Esophagus muscularis mucosa (tissue), 4 donors: ENCODE measurements at regions not wholly inside any gene's neighbourhood (a gene's known extent, or its start where the extent isn't known, plus 50 kb on each side); places are given as distances from the start of the nearest gene placed in this dataset.

ENCODE experiments used
- EP300 ChIP-seq: sonication (generic); formaldehyde crosslinking; IDR thresholded peaks from one replicate; pipeline ENCODE4 v1.6.1; 2017; ENCODE audit warnings: antibody characterized with exemption
- POLR2A ChIP-seq: fragments of 450-650 bp; IDR thresholded peaks from one replicate; pipeline ENCODE4 v1.6.1; 2017; ENCODE audit warnings: antibody characterized with exemption, moderate library complexity, mild to moderate bottlenecking, low read depth
- POLR2AphosphoS5 ChIP-seq, 2 donors: sonication (generic); formaldehyde crosslinking; IDR thresholded peaks; one replicate each; pipeline ENCODE4 v1.6.1; 2017; ENCODE audit warnings: antibody characterized with exemption in 2 of 2
- TF ChIP-seq, protein P1 (sequence below), 3 experiments: fragments of 200-600 bp in 2 of 3; fragments of 450-650 bp in 1 of 3; sonication (generic) in 2 of 3; IDR thresholded peaks; one replicate each; pipeline ENCODE4 v1.5.1; 2017 to 2019; ENCODE audit warnings: antibody characterized with exemption in 3 of 3, mild to moderate bottlenecking in 2 of 3, moderate library complexity in 1 of 3

DNA sequence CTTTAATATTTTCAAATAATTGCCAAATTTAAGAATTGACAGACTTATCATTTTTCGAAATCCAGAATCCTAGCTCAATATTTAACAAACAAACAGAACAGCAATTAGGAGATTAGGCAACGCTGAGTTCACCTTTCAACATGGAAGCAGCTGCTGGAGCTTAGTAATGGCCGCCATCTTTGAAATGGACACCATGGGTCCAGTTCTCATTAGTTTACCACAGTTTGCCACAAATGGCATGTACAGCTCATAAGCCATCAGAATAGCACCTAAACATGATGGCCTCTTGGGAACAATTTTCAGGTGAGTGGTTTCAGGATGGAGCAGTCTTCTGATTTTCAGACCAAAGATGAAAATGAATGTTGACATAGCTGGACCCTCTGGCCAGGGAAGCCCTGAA lies 313.6 kb upstream of the OBI1 start:
- TF ChIP-seq POLR2A (no peak), POLR2AphosphoS5 (IDR thresholded peaks at IDR 0.05) (no peak), EP300 (no peak)
- TF ChIP-seq, protein P1, sequence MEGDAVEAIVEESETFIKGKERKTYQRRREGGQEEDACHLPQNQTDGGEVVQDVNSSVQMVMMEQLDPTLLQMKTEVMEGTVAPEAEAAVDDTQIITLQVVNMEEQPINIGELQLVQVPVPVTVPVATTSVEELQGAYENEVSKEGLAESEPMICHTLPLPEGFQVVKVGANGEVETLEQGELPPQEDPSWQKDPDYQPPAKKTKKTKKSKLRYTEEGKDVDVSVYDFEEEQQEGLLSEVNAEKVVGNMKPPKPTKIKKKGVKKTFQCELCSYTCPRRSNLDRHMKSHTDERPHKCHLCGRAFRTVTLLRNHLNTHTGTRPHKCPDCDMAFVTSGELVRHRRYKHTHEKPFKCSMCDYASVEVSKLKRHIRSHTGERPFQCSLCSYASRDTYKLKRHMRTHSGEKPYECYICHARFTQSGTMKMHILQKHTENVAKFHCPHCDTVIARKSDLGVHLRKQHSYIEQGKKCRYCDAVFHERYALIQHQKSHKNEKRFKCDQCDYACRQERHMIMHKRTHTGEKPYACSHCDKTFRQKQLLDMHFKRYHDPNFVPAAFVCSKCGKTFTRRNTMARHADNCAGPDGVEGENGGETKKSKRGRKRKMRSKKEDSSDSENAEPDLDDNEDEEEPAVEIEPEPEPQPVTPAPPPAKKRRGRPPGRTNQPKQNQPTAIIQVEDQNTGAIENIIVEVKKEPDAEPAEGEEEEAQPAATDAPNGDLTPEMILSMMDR (IDR thresholded peaks at IDR 0.05), result no peak
